Kidney (tissue), 13 donors: ENCODE measurements at regions not wholly inside any gene's neighbourhood (a gene's known extent, or its start where the extent isn't known, plus 50 kb on each side); places are given as distances from the start of the nearest gene placed in this dataset.

Source experiments
- DNase-seq, 5 donors: peaks; one replicate each; pipeline ENCODE4 v3.0.0-alpha.2; 2013 to 2020
- FAIRE-seq: peaks from 2 replicates; lab custom pipeline; 2012; peaks lifted over from hg19 to GRCh38; lab: Jason Lieb, UNC
- H3K27ac ChIP-seq, 2 donors: one replicate each; pipeline ENCODE4 v1.7.0; 2013; ENCODE audit warnings: low read depth in 2 of 2, low read length in 2 of 2, inconsistent platforms in 1 of 2
- H3K27me3 ChIP-seq: one replicate; pipeline ENCODE4 v1.7.1; 2013; ENCODE audit warnings: low read length, inconsistent platforms; ENCODE audit not compliant: control insufficient read depth, insufficient read depth
- H3K36me3 ChIP-seq, 3 donors: one replicate each; pipeline versions ENCODE4 v1.7.0 to v1.7.1; 2013; ENCODE audit warnings: low read length in 3 of 3, control low read depth in 1 of 3, inconsistent platforms in 1 of 3; ENCODE audit not compliant: insufficient read depth in 3 of 3, control insufficient read depth in 2 of 3
- H3K4me1 ChIP-seq, 3 donors: one replicate each; pipeline versions ENCODE4 v1.7.0 to v1.7.1; 2013; ENCODE audit warnings: low read length in 3 of 3, inconsistent platforms in 1 of 3, low read depth in 1 of 3; ENCODE audit not compliant: control insufficient read depth in 2 of 3, insufficient read depth in 2 of 3
- H3K4me3 ChIP-seq, 3 donors: one replicate each; pipeline versions ENCODE4 v1.7.0 to v1.8.1; 2013; ENCODE audit warnings: low read length in 3 of 3, control low read depth in 1 of 3, inconsistent platforms in 1 of 3
- H3K9ac ChIP-seq, 3 donors: one replicate each; pipeline versions ENCODE4 v1.7.0 to v1.7.1; 2013; ENCODE audit warnings: low read length in 3 of 3, control low read depth in 1 of 3, inconsistent platforms in 1 of 3
- H3K9me3 ChIP-seq, 3 donors: one replicate each; pipeline versions ENCODE4 v1.7.0 to v1.7.1; 2013; ENCODE audit warnings: low read length in 3 of 3, control low read depth in 1 of 3, inconsistent platforms in 1 of 3; ENCODE audit not compliant: control insufficient read depth in 2 of 3, insufficient read depth in 1 of 3
- intact Hi-C: fragments of 100-400 bp; cut with DNase I; formaldehyde crosslinking; loops from one replicate; pipeline ENCODE4 v1.11.1; 2022
- TF ChIP-seq, protein P1 (sequence below): IDR thresholded peaks from 3 replicates; pipeline ENCODE4 v1.5.1; 2012; ENCODE audit warnings: mild to moderate bottlenecking, moderate library complexity, borderline replicate concordance; ENCODE audit not compliant: insufficient read depth; ENCODE audit errors: extremely low read depth
- donor health status: control.
- donor health status: control.
- donor health status: control.
- donor health status: control.
- donor health status: control.
- donor health status: DM: yes; HTN: yes; CAD: no.
- donor health status: Normal renal cell carcinoma (clear cell type).

DNA sequence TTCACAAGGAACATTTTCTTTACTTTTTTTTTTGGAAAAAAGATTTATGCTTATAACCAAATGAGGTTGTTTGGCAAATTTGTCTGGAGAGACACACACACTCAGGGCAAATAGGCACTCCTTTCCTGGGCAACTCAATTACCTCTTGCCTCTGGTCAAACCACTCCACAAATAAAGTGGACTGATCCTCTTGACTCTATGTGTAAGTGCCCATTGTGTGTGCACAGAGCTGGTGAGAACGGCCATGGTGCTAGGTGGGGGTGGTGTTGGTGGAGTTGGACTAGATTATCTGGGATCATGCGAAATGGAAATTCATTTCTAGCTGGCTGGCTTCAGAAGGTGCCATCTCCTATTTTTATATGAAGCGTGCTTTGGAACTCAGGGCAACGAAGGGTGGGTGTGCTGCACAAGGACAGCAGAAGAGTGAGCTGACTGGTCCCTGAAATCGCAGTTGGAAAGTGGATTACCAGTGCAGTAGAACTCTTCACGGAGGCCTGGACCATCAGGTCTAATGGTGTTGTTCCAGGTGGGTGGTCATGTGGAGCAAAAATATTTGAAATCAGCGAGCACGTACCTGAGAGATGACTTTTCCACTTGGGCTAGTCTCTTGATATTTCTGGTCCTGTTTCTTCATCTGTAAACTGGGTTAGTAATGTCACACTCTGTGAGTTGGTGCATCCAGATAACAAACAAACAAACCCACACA lies 149.9 kb downstream of the RPIA start:
- H3K9ac ChIP-seq, result no peak overlapping the region
- no peaks in the 10 kb centered on the region for H3K4me1 ChIP-seq
- no peaks in the 10 kb centered on the region for H3K36me3 ChIP-seq
- intact Hi-C loops, result no loop called here
- H3K27me3 ChIP-seq, result no peaks in the 10 kb centered on the region
- no peak overlapping the region for H3K4me3 ChIP-seq
- no peak for FAIRE-seq
- TF ChIP-seq, protein P1, sequence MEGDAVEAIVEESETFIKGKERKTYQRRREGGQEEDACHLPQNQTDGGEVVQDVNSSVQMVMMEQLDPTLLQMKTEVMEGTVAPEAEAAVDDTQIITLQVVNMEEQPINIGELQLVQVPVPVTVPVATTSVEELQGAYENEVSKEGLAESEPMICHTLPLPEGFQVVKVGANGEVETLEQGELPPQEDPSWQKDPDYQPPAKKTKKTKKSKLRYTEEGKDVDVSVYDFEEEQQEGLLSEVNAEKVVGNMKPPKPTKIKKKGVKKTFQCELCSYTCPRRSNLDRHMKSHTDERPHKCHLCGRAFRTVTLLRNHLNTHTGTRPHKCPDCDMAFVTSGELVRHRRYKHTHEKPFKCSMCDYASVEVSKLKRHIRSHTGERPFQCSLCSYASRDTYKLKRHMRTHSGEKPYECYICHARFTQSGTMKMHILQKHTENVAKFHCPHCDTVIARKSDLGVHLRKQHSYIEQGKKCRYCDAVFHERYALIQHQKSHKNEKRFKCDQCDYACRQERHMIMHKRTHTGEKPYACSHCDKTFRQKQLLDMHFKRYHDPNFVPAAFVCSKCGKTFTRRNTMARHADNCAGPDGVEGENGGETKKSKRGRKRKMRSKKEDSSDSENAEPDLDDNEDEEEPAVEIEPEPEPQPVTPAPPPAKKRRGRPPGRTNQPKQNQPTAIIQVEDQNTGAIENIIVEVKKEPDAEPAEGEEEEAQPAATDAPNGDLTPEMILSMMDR, result no peak
- no peak overlapping the region for H3K27ac ChIP-seq
- DNase-seq, result no peak
- H3K9me3 ChIP-seq, result no peaks in the 10 kb centered on the region

DNA sequence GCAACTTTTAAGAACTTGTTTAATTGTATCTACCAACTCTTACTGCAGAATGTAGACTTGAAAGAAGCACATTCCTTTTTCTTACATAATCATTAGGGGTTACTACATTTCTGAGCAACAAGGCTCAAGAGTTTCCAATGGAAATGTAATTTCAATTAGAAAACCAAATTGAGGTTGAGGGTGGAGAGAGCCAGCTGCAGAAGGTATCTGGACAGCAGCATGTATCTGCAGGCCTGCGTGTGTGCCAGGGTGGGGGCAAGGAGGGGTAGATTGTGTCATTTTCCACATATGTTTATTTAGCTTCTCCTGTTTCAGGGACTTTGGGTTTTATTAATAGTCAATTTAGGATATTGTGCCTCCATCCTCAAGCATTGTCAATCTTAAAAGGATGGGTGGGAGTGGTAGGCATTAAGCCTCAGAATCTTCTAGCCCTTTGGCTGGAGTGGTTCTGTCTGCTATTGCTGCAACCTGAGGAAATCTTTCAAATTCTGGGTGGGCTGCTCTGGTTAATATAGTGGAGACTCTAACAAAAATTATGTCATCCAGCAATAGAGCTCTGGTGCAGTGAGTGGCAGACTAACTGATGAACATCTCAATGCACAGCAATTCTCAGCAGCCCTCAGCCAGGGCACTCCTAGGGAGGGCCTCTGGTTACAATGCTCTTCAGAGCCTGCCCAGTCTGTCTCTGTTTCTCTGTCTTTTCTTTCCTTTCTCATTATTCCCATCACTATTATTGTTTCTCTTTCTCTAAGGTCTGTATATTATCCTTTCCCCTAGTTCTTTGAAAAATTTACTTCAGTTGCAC lies 151.4 kb downstream of the RPIA start:
- FAIRE-seq (no peak), DNase-seq (no peak)
- Histone ChIP-seq H3K4me3 (no peak overlapping the region), H3K27me3 (no peaks in the 10 kb centered on the region), H3K9me3 (no peaks in the 10 kb centered on the region), H3K9ac (no peak overlapping the region), H3K36me3 (no peaks in the 10 kb centered on the region), H3K4me1 (no peaks in the 10 kb centered on the region), H3K27ac (no peak overlapping the region)
- TF ChIP-seq, protein P1, result no peak
- intact Hi-C loops, result no loop called here

GRCh38 chr2:88843651-88844050 lies 152.2 kb downstream of the RPIA start:
- FAIRE-seq (no peak), DNase-seq (no peak)
- intact Hi-C loops, result no loop called here
- Histone ChIP-seq H3K27me3 (no peaks in the 10 kb centered on the region), H3K27ac (no peak overlapping the region), H3K4me1 (no peaks in the 10 kb centered on the region), H3K9ac (no peak overlapping the region), H3K36me3 (no peaks in the 10 kb centered on the region), H3K4me3 (no peak overlapping the region), H3K9me3 (no peaks in the 10 kb centered on the region)
- TF ChIP-seq, protein P1, result no peak
